Common myeloid progenitor, CD34-positive (primary cell): ENCODE measurements at regions not wholly inside any gene's neighbourhood (a gene's known extent, or its start where the extent isn't known, plus 50 kb on each side); places are given as distances from the start of the nearest gene placed in this dataset.
A peak's percentile ranks its signal among the peaks of the same experiment; 100 is the strongest.
"Not testable (repeated sequence)": the region's sequence is repeated elsewhere in the genome, so short reads cannot be mapped to it uniquely, and the experiment has no call there.

Experiments
- CTCF ChIA-PET: fragments of 350-600 bp; sonication (Branson Sonifier 250); formaldehyde crosslinking; loops from one replicate; lab custom pipeline; 2021; ENCODE audit warnings: antibody characterized with exemption; lab: Charles Lee
- POLR2A ChIA-PET: fragments of 350-600 bp; sonication (Branson Sonifier 250); formaldehyde crosslinking; loops from one replicate; lab custom pipeline; 2021; ENCODE audit warnings: antibody characterized with exemption; lab: Charles Lee
- DNase-seq, 3 donors: peaks; one replicate each; pipeline versions ENCODE4 v3.0.0 to v3.0.0-alpha.2; 2013
- H3K27ac ChIP-seq, 2 experiments: 1 replicate in 1 of 2; 2 replicates in 1 of 2; pipeline ENCODE4 v1.7.0; 2013; ENCODE audit warnings: inconsistent platforms in 2 of 2, low read length in 2 of 2, mild to moderate bottlenecking in 2 of 2, low read depth in 1 of 2, moderate library complexity in 1 of 2; ENCODE audit not compliant: severe bottlenecking in 2 of 2, insufficient read depth in 1 of 2, poor library complexity in 1 of 2
- H3K27me3 ChIP-seq, 5 experiments: replicated peaks in 2 of 5; 1 replicate in 3 of 5; 2 replicates in 2 of 5; pipeline versions ENCODE4 v1.6.1 to v1.7.0; 2013; ENCODE audit warnings: low read length in 4 of 5, mild to moderate bottlenecking in 2 of 5, moderate library complexity in 2 of 5, inconsistent platforms in 1 of 5; ENCODE audit not compliant: insufficient read depth in 5 of 5, control insufficient read depth in 4 of 5
- H3K36me3 ChIP-seq, 4 experiments: 1 replicate in 2 of 4; 2 replicates in 2 of 4; pipeline versions ENCODE4 v1.6.1 to v1.7.0; 2013; ENCODE audit warnings: low read length in 3 of 4, control low read depth in 1 of 4, mild to moderate bottlenecking in 1 of 4; ENCODE audit not compliant: control insufficient read depth in 4 of 4, insufficient read depth in 4 of 4
- H3K4me1 ChIP-seq, 4 experiments: 1 replicate in 3 of 4; 2 replicates in 1 of 4; pipeline versions ENCODE4 v1.6.1 to v1.7.1; 2013; ENCODE audit warnings: low read length in 3 of 4, mild to moderate bottlenecking in 3 of 4, control low read depth in 1 of 4, inconsistent platforms in 1 of 4, moderate library complexity in 1 of 4; ENCODE audit not compliant: control insufficient read depth in 4 of 4, insufficient read depth in 4 of 4; ENCODE audit errors: control extremely low read depth in 1 of 4
- H3K4me3 ChIP-seq, 7 experiments: 1 replicate in 4 of 7; 2 replicates in 3 of 7; pipeline versions ENCODE4 v1.5.1 to v1.7.0; 2013; ENCODE audit warnings: mild to moderate bottlenecking in 7 of 7, low read length in 6 of 7, moderate library complexity in 6 of 7, inconsistent platforms in 2 of 7, low read depth in 2 of 7, control low read depth in 1 of 7; ENCODE audit not compliant: insufficient read depth in 4 of 7, control insufficient read depth in 1 of 7; ENCODE audit errors: extremely low read depth in 1 of 7
- H3K9me3 ChIP-seq, 5 experiments: 1 replicate in 4 of 5; 2 replicates in 1 of 5; pipeline versions ENCODE4 v1.6.1 to v1.7.1; 2013; ENCODE audit warnings: low read length in 4 of 5, mild to moderate bottlenecking in 2 of 5, inconsistent platforms in 1 of 5, low read depth in 1 of 5, moderate library complexity in 1 of 5; ENCODE audit not compliant: control insufficient read depth in 4 of 5, insufficient read depth in 2 of 5; ENCODE audit errors: control extremely low read depth in 1 of 5
- WGBS: methylation state at CpG from one replicate; pipeline ENCODE4 v1.1.5; 2013; ENCODE audit not compliant: insufficient coverage; 5-methylcytosine and 5-hydroxymethylcytosine counted together

DNA sequence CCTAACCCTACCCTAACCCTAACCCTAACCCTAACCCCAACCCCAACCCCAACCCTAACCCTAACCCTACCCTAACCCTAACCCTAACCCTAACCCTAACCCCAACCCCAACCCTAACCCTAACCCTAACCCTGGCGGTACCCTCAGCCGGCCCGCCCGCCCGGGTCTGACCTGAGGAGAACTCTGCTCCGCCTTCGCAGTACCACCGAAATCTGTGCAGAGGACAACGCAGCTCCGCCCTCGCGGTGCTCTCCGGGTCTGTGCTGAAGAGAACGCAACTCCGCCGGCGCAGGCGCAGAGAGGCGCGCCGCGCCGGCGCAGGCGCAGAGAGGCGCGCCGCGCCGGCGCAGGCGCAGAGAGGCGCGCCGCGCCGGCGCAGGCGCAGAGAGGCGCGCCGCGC lies 56.1 kb upstream of the IQSEC3 start:
- DNase-seq = peak in 2 of 3 donors; percentile 35 to 67
- H3K9me3 ChIP-seq, H3K27me3 ChIP-seq, CTCF ChIA-PET, H3K4me3 ChIP-seq, H3K27ac ChIP-seq, H3K36me3 ChIP-seq, POLR2A ChIA-PET: not testable (repeated sequence)
- H3K4me1 ChIP-seq = peaks cover 0 to 21% (median 5%) of the 10 kb centered on the region in 4 experiments
- 85% methylated on average over 8 of the region's 43 CpGs for WGBS

DNA sequence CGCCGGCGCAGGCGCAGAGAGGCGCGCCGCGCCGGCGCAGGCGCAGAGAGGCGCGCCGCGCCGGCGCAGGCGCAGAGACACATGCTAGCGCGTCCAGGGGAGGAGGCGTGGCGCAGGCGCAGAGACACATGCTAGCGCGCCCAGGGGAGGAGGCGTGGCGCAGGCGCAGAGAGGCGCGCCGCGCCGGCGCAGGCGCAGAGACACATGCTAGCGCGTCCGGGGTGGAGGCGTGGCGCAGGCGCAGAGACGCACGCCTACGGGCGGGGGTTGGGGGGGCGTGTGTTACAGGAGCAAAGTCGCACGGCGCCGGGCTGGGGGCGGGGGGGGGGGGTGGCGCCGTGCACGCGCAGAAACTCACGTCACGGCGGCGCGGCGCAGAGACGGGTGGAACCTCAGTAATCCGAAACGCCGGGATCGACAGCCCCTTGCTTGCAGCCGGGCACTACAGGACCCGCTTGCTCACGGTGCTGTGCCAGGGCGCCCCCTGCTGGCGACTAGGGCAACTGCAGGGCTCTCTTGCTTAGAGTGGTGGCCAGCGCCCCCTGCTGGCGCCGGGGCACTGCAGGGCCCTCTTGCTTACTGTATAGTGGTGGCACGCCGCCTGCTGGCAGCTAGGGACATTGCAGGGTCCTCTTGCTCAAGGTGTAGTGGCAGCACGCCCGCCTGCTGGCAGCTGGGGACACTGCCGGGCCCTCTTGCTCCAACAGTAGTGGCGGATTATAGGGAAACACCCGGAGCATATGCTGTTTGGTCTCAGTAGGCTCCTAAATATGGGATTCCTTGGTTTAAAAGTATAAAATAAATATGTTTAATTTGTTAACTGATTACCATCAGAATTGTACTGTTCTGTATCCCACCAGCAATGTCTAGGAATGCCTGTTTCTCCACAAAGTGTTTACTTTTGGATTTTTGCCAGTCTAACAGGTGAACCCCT lies 55.4 kb upstream of the IQSEC3 start:
- POLR2A ChIA-PET, H3K4me3 ChIP-seq, H3K27me3 ChIP-seq, CTCF ChIA-PET, H3K27ac ChIP-seq, H3K36me3 ChIP-seq, H3K9me3 ChIP-seq: not testable (repeated sequence)
- 85% methylated on average over 21 of the region's 81 CpGs for WGBS
- H3K4me1 ChIP-seq = peaks cover 0 to 21% (median 5%) of the 10 kb centered on the region in 4 experiments
- DNase-seq = peak in 2 of 3 donors; percentile 28 to 54

DNA sequence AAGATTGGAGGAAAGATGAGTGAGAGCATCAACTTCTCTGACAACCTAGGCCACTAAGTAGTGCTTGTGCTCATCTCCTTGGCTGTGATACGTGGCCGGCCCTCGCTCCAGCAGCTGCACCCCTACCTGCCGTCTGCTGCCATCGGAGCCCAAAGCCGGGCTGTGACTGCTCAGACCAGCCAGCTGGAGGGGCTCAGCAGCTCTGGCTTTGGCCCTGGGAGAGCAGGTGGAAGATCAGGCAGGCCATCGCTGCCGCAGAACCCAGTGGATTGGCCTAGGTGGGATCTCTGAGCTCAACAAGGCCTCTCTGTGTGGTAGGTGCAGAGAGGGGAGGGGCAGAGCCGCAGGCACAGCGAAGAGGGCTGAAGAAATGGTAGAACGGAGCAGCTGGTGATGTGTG lies 54.3 kb upstream of the IQSEC3 start:
- WGBS = 94% methylated on average over 10 of the region's 11 CpGs
- DNase-seq, H3K4me3 ChIP-seq, H3K9me3 ChIP-seq, CTCF ChIA-PET, H3K27me3 ChIP-seq, H3K36me3 ChIP-seq, POLR2A ChIA-PET, H3K27ac ChIP-seq: not testable (repeated sequence)
- H3K4me1 ChIP-seq = peaks cover 0 to 21% (median 5%) of the 10 kb centered on the region in 4 experiments

DNA sequence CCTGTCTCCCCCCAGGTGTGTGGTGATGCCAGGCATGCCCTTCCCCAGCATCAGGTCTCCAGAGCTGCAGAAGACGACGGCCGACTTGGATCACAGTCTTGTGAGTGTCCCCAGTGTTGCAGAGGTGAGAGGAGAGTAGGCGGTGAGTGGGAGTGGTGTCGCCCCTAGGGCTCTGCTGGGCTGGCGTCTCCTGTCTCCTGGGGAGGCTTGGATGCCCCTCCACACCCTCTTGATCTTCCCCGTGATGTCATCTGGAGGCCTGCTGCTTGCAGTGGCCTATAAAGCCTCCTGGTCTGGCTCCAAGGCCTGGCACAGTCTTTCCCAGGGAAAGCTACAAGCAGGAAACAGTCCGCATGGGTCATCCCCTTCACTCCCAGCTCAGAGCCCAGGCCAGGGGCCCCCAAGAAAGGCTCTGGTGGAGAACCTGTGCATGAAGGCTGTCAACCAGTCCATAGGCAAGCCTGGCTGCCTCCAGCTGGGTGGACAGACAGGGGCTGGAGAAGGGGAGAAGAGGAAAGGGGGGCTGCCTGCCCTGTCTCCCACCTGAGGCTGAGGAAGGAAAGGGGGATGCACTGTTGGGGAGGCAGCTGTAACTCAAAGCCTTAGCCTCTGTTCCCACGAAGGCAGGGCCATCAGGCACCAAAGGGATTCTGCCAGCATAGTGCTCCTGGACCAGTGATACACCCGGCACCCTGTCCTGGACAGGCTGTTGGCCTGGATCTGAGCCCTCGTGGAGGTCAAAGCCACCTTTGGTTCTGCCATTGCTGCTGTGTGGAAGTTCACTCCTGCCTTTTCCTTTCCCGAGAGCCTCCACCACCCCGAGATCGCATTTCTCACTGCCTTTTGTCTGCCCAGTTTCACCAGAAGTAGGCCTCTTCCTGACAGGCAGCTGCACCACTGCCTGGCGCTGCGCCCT lies 53.6 kb upstream of the IQSEC3 start:
- H3K27ac ChIP-seq, DNase-seq, H3K36me3 ChIP-seq, POLR2A ChIA-PET, H3K27me3 ChIP-seq, CTCF ChIA-PET, H3K9me3 ChIP-seq: not testable (repeated sequence)
- 72% methylated on average over 12 of the region's 16 CpGs for WGBS
- H3K4me1 ChIP-seq = peaks cover 0 to 21% (median 5%) of the 10 kb centered on the region in 4 experiments
- H3K4me3 ChIP-seq = peak overlapping the region in 1 of 7 experiments; percentile 48

DNA sequence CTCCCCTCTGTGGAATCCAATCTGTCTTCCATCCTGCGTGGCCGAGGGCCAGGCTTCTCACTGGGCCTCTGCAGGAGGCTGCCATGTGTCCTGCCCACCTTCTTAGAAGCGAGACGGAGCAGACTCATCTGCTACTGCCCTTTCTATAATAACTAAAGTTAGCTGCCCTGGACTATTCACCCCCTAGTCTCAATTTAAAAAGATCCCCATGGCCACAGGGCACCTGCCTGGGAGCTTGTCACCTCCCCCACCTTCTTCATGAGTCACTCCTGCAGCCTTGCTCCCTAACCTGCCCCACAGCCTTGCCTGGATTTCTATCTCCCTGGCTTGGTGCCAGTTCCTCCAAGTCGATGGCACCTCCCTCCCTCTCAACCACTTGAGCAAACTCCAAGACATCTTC lies 52.7 kb upstream of the IQSEC3 start:
- H3K9me3 ChIP-seq, H3K4me3 ChIP-seq, H3K27ac ChIP-seq, CTCF ChIA-PET, POLR2A ChIA-PET, H3K27me3 ChIP-seq: not testable (repeated sequence)
- H3K4me1 ChIP-seq = peaks cover 0 to 21% (median 5%) of the 10 kb centered on the region in 4 experiments
- 96% methylated on average over 4 of the region's 5 CpGs for WGBS
- H3K36me3 ChIP-seq = peaks cover 0 to 10% (median under 1%) of the 10 kb centered on the region in 4 experiments
- peak in 1 of 3 donors; percentile 36 for DNase-seq

DNA sequence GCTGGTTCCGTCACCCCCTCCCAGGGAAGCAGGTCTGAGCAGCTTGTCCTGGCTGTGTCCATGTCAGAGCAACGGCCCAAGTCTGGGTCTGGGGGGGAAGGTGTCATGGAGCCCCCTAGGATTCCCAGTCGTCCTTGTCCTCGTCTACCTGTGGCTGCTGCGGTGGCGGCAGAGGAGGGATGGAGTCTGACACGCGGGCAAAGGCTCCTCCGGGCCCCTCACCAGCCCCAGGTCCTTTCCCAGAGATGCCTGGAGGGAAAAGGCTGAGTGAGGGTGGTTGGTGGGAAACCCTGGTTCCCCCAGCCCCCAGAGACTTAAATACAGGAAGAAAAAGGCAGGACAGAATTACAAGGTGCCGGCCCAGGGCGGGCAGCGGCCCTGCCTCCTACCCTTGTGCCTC lies 51.9 kb upstream of the IQSEC3 start:
- WGBS = no CpG with 5 or more reads among the region's 12 CpGs
- POLR2A ChIA-PET, H3K4me3 ChIP-seq, H3K9me3 ChIP-seq, H3K27ac ChIP-seq, CTCF ChIA-PET, DNase-seq, H3K27me3 ChIP-seq: not testable (repeated sequence)
- Histone ChIP-seq H3K4me1 (peaks cover 0 to 21% (median 5%) of the 10 kb centered on the region in 4 experiments), H3K36me3 (peaks cover 0 to 11% (median under 1%) of the 10 kb centered on the region in 4 experiments)
